ENCODE measurements at regions not wholly inside any gene's neighbourhood (a gene's known extent, or its start where the extent isn't known, plus 50 kb on each side); places are given as distances from the start of the nearest gene placed in this dataset.
"Not testable (repeated sequence)": the region's sequence is repeated elsewhere in the genome, so short reads cannot be mapped to it uniquely, and the experiment has no call there.

DNA sequence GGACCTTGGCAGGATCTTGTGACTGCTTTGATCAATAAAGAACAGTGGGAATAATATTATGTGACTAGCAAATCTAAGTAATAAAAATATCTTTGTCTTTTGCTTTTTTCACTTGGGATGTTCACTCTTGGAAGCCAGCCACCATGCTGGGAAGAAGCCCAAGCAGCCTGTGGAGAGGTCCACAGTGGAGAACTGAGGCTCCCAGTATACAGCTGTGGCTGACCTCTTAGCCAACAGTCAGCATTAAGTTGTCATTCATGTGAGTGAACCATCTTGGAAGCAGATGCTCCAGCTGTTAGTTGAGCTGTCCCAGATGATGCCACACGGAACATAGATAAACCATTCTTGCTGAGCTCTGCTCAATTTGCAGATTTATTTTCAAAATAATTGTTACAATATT is 160.0 kb downstream of the OSR1 start:
- no peak for DNase-seq

GRCh38 chr2:19195661-19196060 is 162.8 kb downstream of the OSR1 start:
- no peak for DNase-seq

GRCh38 chr2:19189391-19189790 is 169.0 kb downstream of the OSR1 start:
- no peak for DNase-seq

DNA sequence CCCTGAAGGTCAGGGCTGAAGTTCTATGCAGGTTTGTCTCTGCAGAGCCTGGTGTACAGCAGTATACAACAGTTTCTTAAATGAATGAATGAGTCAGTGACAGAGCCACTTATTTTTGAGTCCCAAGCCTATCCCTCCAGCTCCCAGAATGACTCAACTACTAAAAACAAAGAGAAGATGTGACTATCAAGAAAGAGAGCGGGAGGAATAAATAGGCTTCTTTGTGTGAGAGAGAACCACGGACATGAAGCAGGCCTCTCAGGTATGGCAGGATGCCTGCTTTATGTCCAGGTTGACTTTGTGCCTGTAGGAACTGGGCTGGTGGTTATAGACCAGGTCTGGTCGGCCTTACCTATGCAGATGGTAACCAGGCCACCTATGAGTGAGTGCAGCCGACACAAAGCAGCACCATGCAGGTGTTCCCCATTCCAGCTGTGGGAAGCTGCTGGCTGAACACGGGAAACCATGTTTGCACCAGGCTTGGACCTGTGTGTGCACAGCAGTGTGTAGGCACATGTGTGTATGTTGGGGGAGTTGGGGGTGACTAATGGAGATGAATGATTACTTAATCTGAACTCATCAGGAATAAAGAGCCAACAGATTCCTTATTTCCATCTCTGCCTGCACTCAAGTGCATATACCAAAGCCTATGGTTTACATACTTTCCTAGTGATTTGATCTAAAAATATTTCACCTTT is 171.0 kb downstream of the OSR1 start:
- DNase-seq, result no peak

GRCh38 chr2:19185086-19185485 is 173.3 kb downstream of the OSR1 start:
- DNase-seq, result no peak

GRCh38 chr2:19178175-19178574 is 180.2 kb downstream of the OSR1 start:
- no peak for DNase-seq

DNA sequence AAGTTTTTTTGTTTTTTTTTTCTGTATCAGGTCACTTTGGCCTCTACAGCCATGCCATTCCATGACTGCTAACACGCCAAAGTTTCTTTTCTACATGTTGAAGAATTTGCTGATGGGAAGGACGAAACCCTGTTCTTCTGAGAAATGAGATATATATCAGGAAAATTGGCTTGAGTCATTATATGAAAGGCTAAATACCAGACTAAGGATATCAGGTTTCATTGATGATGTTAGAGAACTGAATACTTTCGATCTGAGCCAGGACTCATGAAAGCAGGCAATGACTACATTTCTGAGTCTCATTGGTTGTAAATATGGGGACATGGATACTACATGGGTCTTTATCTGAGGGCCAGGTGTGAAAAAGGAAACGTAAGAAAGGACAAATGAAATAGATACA is 181.4 kb downstream of the OSR1 start:
- DNase-seq, result peak; percentile 20

GRCh38 chr2:19176172-19176852 is 182.1 kb downstream of the OSR1 start:
- no peak for DNase-seq

DNA sequence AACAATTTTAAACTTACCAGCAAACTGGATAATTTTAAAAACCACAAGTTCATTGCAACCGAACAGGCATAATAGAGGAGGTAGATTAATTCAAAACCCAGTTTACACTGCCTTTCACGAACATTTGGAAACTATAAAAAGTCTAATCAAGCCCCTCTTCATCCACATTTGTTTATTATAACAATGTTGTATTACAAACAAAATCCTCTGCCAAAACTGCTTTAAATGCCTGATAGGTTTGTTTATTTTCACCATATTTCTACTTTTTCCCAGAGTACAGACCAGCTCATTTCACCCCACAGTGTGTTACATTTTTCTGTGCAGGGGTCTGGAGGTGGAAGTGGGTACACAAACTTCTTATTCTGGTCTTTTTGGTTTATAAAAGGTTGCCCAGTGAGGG is 184.2 kb downstream of the OSR1 start:
- no peak for DNase-seq

GRCh38 chr2:19171409-19171808 is 187.0 kb downstream of the OSR1 start:
- DNase-seq, result no peak

GRCh38 chr2:19169134-19169768 is 189.2 kb downstream of the OSR1 start:
- DNase-seq, result no peak

DNA sequence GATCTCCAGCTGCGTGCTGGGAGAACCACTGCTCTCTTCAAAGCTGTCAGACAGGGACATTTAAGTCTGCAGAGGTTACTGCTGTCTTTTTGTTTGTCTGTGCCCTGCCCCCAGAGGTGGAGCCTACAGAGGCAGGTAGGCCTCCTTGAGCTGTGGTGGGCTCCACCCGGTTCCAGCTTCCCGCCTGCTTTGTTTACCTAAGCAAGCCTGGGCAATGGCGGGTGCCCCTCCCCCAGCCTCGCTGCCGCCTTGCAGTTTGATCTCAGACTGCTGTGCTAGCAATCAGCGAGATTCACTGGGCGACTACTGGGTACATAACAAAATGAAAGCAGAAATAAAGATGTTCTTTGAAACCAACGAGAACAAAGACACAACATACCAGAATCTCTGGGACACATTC is 194.3 kb downstream of the OSR1 start:
- not testable (repeated sequence) for DNase-seq

DNA sequence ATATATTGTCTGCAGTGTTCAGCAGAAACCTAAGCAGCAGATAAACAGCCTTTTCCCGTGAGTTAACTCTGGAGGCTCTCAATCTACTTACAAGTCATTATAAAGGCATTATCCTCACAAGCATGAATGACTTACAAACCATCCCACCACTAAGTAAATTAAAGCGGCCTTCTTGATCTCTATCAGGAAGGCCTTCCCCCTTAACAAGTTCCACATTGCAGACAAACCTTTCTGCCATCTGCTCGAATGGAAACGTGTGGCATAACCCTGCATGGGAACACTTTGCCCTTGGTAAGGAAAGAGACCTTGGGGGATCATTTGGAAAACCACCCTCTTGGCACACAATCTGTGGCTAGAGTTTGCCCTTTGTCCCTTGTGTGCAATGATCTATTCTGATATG is 199.5 kb downstream of the OSR1 start:
- DNase-seq, result no peak

- DNase-seq, result no peak
Observed at GRCh38 chr2:19158211-19158610, 200.2 kb downstream of the OSR1 start.

DNA sequence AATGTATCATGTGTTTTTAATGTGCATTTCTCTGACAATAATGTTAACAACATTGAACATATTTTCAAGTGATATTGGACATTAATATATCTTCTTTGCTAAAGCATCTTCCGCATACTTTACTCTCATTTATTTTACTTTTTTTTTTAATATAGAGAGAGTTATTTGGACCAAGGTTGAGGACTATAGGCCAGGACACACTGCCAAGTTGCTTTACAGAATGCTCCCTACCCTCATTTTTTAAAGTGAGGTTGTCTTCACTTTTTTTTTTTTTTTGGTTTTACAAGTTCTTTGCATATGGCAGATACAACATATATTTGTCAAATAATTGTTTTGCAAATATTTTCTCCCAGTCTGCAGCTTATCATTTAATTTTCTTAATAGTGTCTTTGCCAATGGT is 201.8 kb downstream of the OSR1 start:
- DNase-seq, result no peak

GRCh38 chr2:19150726-19151125 is 207.7 kb downstream of the OSR1 start:
- no peak for DNase-seq

DNA sequence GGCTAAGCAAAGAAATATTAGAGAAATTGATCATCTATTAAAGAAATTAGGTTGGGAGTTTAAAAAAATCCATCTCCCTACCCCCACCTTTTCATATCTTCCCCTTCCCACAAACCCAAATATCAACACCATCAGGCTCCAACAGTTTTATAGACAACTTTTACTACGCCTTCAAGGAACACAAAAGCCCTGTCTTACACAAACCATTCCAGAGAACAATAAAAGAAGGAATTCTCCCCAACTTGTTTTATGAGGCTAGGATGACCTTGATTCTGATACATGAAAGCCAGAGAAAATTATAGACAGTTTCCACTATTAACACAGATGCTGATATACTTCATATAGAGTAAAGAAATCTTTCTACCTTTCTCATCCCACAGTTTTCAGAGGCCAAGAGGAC is 211.6 kb downstream of the OSR1 start:
- no peak for DNase-seq

- no peak for DNase-seq
Observed at GRCh38 chr2:19141234-19142004, 217.0 kb downstream of the OSR1 start.

DNA sequence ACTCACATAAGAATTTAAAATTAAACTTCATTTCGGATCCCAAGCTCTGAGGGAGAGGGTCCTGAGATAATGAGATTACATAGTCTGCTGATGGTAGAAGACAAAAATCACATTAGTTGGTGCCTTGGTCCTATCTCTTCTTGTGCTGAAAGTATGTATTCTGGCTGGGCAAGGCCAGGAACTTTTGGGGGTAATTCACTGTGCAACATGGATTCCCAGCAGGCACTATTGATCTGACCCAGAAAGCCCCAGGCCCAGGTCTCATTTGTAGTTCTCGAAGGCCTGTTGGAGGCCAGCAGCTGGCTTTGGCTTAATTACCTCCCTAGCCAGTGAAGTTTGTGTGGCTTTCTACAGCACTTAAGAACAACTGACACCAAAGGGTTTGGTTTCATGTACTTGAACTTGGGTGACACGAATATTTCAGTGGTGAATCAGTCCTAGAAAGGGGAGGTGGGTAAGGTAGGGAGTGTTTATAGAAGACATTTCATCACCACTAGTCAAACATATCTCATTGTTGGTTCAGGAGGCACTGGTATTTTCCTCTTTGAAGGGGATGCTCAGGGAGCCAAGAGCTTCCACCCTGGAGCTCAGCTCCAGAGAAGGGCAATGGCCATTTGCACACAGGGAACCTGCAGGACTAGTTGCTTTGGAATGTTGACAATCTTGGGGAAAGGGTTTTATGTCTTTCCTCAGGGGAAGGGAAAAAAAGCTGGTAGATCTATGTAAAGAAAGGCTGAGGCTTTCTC is 217.8 kb downstream of the OSR1 start:
- peak; percentile 62 for DNase-seq

GRCh38 chr2:19139386-19139785 is 219.0 kb downstream of the OSR1 start:
- no peak for DNase-seq

DNA sequence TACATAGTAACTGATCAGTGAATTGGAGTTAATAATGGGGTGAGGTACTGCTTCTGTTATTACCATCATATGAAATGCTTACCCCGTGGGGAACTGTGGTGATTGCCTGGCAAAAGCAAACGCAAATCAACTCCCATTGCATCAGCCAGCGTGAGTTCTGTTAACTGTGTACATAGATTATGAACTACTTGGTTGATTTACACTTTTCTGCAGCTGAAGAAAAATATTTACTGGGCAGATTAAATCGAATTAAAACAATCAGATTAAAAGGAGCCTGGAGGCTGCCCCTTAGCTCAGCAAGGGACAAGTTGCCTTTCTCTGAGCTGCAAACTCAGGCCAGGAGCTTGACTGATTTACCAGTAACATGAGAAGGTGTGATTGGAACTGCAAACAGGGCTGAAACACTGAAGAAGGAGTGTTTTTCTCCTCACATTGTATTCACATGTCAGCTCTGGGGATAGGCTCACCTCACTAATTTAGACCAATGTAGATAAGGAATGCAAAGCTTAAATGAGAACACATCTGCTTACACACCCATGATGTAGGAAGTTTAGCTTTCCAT is 220.1 kb downstream of the OSR1 start:
- no peak for DNase-seq

- no peak for DNase-seq
Observed at GRCh38 chr2:19137433-19137832, 221.0 kb downstream of the OSR1 start.

DNA sequence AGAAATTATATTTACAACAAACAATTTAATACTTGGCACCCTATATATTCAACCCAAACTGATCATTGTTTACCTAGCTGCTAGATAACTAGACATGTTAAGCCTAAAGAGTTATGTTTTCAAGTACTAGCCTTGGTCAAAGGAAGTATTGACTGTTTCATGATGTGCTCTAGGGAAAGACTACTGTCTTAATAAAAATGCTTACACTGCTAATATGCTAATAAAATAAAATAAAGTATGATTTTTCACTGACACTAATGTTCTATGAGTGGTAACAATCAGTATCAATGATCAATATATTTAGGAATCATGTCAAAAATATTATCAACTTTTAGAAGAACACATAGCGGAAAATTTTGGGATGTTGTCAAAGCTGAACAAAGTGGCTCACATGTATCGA is 225.5 kb downstream of the OSR1 start:
- DNase-seq, result no peak
